H9 (cell line): ENCODE measurements at regions not wholly inside any gene's neighbourhood (a gene's known extent, or its start where the extent isn't known, plus 50 kb on each side); places are given as distances from the start of the nearest gene placed in this dataset.

ENCODE experiments used
- DNase-seq: peaks from one replicate; pipeline ENCODE4 v3.0.0-alpha.2; 2017
- H2AFZ ChIP-seq: one replicate; pipeline ENCODE4 v1.6.1; 2013; ENCODE audit warnings: mild to moderate bottlenecking, low read length, control low read depth, moderate library complexity
- H2AK5ac ChIP-seq: 2 replicates; pipeline ENCODE4 v1.6.1; 2013; ENCODE audit warnings: low read length, control low read depth, mixed read lengths; ENCODE audit not compliant: insufficient read length
- H2BK120ac ChIP-seq: one replicate; pipeline ENCODE4 v1.6.1; 2013; ENCODE audit warnings: low read depth, mild to moderate bottlenecking, low read length, control low read depth, inconsistent platforms; ENCODE audit not compliant: poor library complexity, severe bottlenecking
- H2BK12ac ChIP-seq: 2 replicates; pipeline ENCODE4 v1.6.1; 2013; ENCODE audit warnings: low read length, control low read depth, mixed read lengths, low read depth; ENCODE audit not compliant: insufficient read length
- H2BK15ac ChIP-seq: 2 replicates; pipeline ENCODE4 v1.6.1; 2013; ENCODE audit warnings: low read depth, low read length, control low read depth
- H2BK20ac ChIP-seq: one replicate; pipeline ENCODE4 v1.6.1; 2013; ENCODE audit warnings: low read depth, mild to moderate bottlenecking, low read length, control low read depth, inconsistent platforms; ENCODE audit not compliant: poor library complexity, severe bottlenecking
- H2BK5ac ChIP-seq: 2 replicates; pipeline ENCODE4 v1.6.1; 2013; ENCODE audit warnings: low read length, control low read depth, mixed read lengths; ENCODE audit not compliant: insufficient read length
- H3K14ac ChIP-seq: 2 replicates; pipeline ENCODE4 v1.6.1; 2013; ENCODE audit warnings: low read length, control low read depth; ENCODE audit not compliant: insufficient read depth
- H3K18ac ChIP-seq: 2 replicates; pipeline ENCODE4 v1.6.1; 2013; ENCODE audit warnings: low read depth, mild to moderate bottlenecking, mixed read lengths, low read length, control low read depth; ENCODE audit not compliant: insufficient read length
- H3K23ac ChIP-seq: 2 replicates; pipeline ENCODE4 v1.6.1; 2013; ENCODE audit warnings: low read length, control low read depth, mixed read lengths, low read depth; ENCODE audit not compliant: insufficient read length
- H3K23me2 ChIP-seq: 2 replicates; pipeline ENCODE4 v1.6.1; 2013; ENCODE audit warnings: low read depth, mild to moderate bottlenecking, mixed read lengths, low read length, control low read depth; ENCODE audit not compliant: insufficient read length, poor library complexity, severe bottlenecking
- H3K27ac ChIP-seq: 2 replicates; pipeline ENCODE4 v1.5.1; 2013; ENCODE audit warnings: low read length, control low read depth, mixed read lengths, low read depth; ENCODE audit not compliant: insufficient read length
- H3K27me3 ChIP-seq: 2 replicates; pipeline ENCODE4 v1.6.1; 2013; ENCODE audit warnings: low read length, control low read depth, inconsistent platforms; ENCODE audit not compliant: insufficient read depth
- H3K4ac ChIP-seq: 2 replicates; pipeline ENCODE4 v1.6.1; 2013; ENCODE audit warnings: low read depth, mild to moderate bottlenecking, control low read depth, inconsistent platforms, low read length, moderate library complexity
- H3K4me1 ChIP-seq: 2 replicates; pipeline ENCODE4 v1.6.1; 2013; ENCODE audit warnings: low read length, control low read depth, inconsistent platforms; ENCODE audit not compliant: insufficient read depth
- H3K4me2 ChIP-seq: 2 replicates; pipeline ENCODE4 v1.6.1; 2013; ENCODE audit warnings: low read length, control low read depth, mixed read lengths; ENCODE audit not compliant: insufficient read length, insufficient read depth
- H3K56ac ChIP-seq: 2 replicates; pipeline ENCODE4 v1.6.1; 2013; ENCODE audit warnings: low read depth, mild to moderate bottlenecking, mixed read lengths, low read length, control low read depth; ENCODE audit not compliant: insufficient read length
- H3K79me1 ChIP-seq: 2 replicates; pipeline ENCODE4 v1.6.1; 2013; ENCODE audit warnings: low read depth, mild to moderate bottlenecking, moderate library complexity, low read length, control low read depth, inconsistent platforms; ENCODE audit not compliant: insufficient read depth, poor library complexity, severe bottlenecking
- H3K79me2 ChIP-seq: 2 replicates; pipeline ENCODE4 v1.6.1; 2013; ENCODE audit warnings: low read length, control low read depth, inconsistent platforms; ENCODE audit not compliant: insufficient read depth
- H3K9ac ChIP-seq: 2 replicates; pipeline ENCODE4 v1.6.1; 2013; ENCODE audit warnings: low read length, control low read depth, mixed read lengths; ENCODE audit not compliant: insufficient read length; ENCODE audit errors: extremely low read depth
- H3K9me3 ChIP-seq: one replicate; pipeline ENCODE4 v1.6.1; 2013; ENCODE audit warnings: low read depth, low read length, inconsistent platforms; ENCODE audit not compliant: control insufficient read depth
- H3T11ph ChIP-seq: one replicate; pipeline ENCODE4 v1.6.1; 2013; ENCODE audit warnings: mild to moderate bottlenecking, low read length, control low read depth, inconsistent platforms
- H4K20me1 ChIP-seq: one replicate; pipeline ENCODE4 v1.6.1; 2013; ENCODE audit not compliant: control insufficient read depth, insufficient read length, insufficient read depth
- H4K5ac ChIP-seq: 2 replicates; pipeline ENCODE4 v1.6.1; 2013; ENCODE audit warnings: low read depth, mild to moderate bottlenecking, mixed read lengths, low read length, control low read depth; ENCODE audit not compliant: insufficient read length
- H4K8ac ChIP-seq: replicated peaks from 2 replicates; pipeline ENCODE4 v1.6.1; 2013; ENCODE audit warnings: low read length, control low read depth, mixed read lengths, low read depth; ENCODE audit not compliant: insufficient read length
- H4K91ac ChIP-seq: 2 replicates; pipeline ENCODE4 v1.6.1; 2013; ENCODE audit warnings: low read depth, mild to moderate bottlenecking, moderate library complexity, mixed read lengths, low read length, control low read depth; ENCODE audit not compliant: insufficient read length
- H3K27ac Mint-ChIP-seq, 3 experiments: 2 replicates in 2 of 3; 3 replicates in 1 of 3; pipeline ENCODE4 v1.8.0; 2020 to 2021; ENCODE audit warnings: mixed read lengths in 3 of 3, mild to moderate bottlenecking in 1 of 3, moderate library complexity in 1 of 3
- H3K27me3 Mint-ChIP-seq: 2 replicates; pipeline ENCODE4 v1.8.0; 2021; ENCODE audit warnings: low read depth, mild to moderate bottlenecking, moderate library complexity, mixed read lengths
- H3K36me3 Mint-ChIP-seq, 3 experiments: 2 replicates in 2 of 3; 3 replicates in 1 of 3; pipeline ENCODE4 v1.8.0; 2020 to 2021; ENCODE audit warnings: low read depth in 3 of 3, mixed read lengths in 3 of 3; ENCODE audit not compliant: insufficient read depth in 1 of 3
- H3K4me1 Mint-ChIP-seq, 2 experiments: 2 replicates each; pipeline ENCODE4 v1.8.0; 2020; ENCODE audit warnings: mixed read lengths in 2 of 2
- H3K4me3 Mint-ChIP-seq, 2 experiments: 2 replicates in 1 of 2; 3 replicates in 1 of 2; pipeline ENCODE4 v1.8.0; 2020 to 2021; ENCODE audit warnings: mild to moderate bottlenecking in 2 of 2, mixed read lengths in 2 of 2, moderate library complexity in 1 of 2
- H3K9me3 Mint-ChIP-seq, 2 experiments: 2 replicates in 1 of 2; 3 replicates in 1 of 2; pipeline ENCODE4 v1.8.0; 2020; ENCODE audit warnings: mild to moderate bottlenecking in 2 of 2, mixed read lengths in 2 of 2, moderate library complexity in 1 of 2
- CTCF ChIP-seq: fragments of 200-600 bp; sonication (generic); conservative IDR thresholded peaks from 3 replicates; pipeline ENCODE4 v1.8.0; 2021; ENCODE audit warnings: antibody characterized with exemption, mild to moderate bottlenecking
- WGBS: extraction: QIAGEN DNeasy Blood & Tissue Kit; methylation state at CpG from one replicate; pipeline ENCODE4 v1.1.7; 2013; ENCODE audit warnings: missing lambda C conversion rate, low lambda C conversion rate, mixed read lengths; ENCODE audit not compliant: insufficient read length; ENCODE audit errors: extremely low coverage; 5-methylcytosine and 5-hydroxymethylcytosine counted together

- Histone ChIP-seq H3K4me2 (no peak overlapping the region), H2BK12ac (no peak overlapping the region), H2BK20ac (no peak overlapping the region), H3K18ac (no peak overlapping the region), H2AK5ac (no peak overlapping the region), H4K91ac (no peak overlapping the region), H3K9ac (no peak overlapping the region), H3K23ac (no peak overlapping the region), H3T11ph (no peak overlapping the region), H3K56ac (no peak overlapping the region), H2BK15ac (no peak overlapping the region), H3K27me3 (no peaks in the 10 kb centered on the region), H4K8ac (no peak overlapping the region), H3K4me1 (no peaks in the 10 kb centered on the region), H3K27ac (no peak overlapping the region), H3K9me3 (no peaks in the 10 kb centered on the region), H4K20me1 (no peaks in the 10 kb centered on the region), H3K4ac (no peak overlapping the region), H2BK120ac (no peak overlapping the region), H2AFZ (no peak overlapping the region), H3K79me1 (no peaks in the 10 kb centered on the region), H3K79me2 (no peaks in the 10 kb centered on the region), H2BK5ac (no peak overlapping the region), H4K5ac (no peak overlapping the region), H3K14ac (no peak overlapping the region), H3K23me2 (no peaks in the 10 kb centered on the region)
- no peak overlapping the region for H3K27ac Mint-ChIP-seq
- no CpG with 5 or more reads among the region's 3 CpGs for WGBS
- no peaks in the 10 kb centered on the region; a peak in 1 of 7 replicates for H3K36me3 Mint-ChIP-seq
- TF ChIP-seq CTCF = no peak
- H3K4me3 Mint-ChIP-seq = no peak overlapping the region
- H3K9me3 Mint-ChIP-seq = no peaks in the 10 kb centered on the region
- no peak for DNase-seq
- peaks cover 13 to 15% of the 10 kb centered on the region in 2 experiments for H3K4me1 Mint-ChIP-seq
- H3K27me3 Mint-ChIP-seq = no peaks in the 10 kb centered on the region; the same call in 1 of the 2 replicates
Observed at GRCh38 chr6:139844907-139845306, 470.5 kb upstream of the CITED2 start.
